ENCODE measurements at regions not wholly inside any gene's neighbourhood (a gene's known extent, or its start where the extent isn't known, plus 50 kb on each side); places are given as distances from the start of the nearest gene placed in this dataset.

DNA sequence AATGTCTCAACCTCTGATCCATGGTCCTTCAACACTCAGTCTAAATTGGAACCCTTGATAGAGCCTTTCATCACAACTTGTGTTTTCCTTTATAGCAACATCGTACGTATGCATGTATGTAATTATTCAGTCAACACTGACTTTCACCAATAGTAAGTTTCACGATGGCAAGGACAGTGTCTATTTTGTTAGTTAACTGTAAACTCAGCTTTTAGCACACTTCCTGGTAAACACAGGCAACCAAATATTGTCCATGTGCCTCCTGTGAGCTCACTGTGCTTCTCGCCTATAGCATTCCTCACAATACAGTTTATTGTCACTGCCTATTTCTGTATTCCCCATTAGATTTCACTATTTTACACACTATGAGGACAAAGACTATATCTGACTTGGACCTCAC is 323.1 kb downstream of the DEPDC1B start:
- Histone ChIP-seq H2BK120ac (ENCODE audit: low read depth, low read length, poor library complexity, severe bottlenecking) (no peak overlapping the region), H3K79me2 (ENCODE audit: insufficient read depth, low read length) (no peaks in the 10 kb centered on the region), H3K9me3 (ENCODE audit: control insufficient read depth, low read depth, low read length) (no peaks in the 10 kb centered on the region), H3K27me3 (ENCODE audit: insufficient read depth, low read length) (no peaks in the 10 kb centered on the region), H4K20me1 (ENCODE audit: control insufficient read depth, insufficient read depth, insufficient read length) (no peaks in the 10 kb centered on the region), H3K23me2 (ENCODE audit: insufficient read length, low read depth, low read length, poor library complexity, severe bottlenecking) (no peaks in the 10 kb centered on the region), H4K5ac (ENCODE audit: insufficient read length, low read depth, low read length) (no peak overlapping the region), H2AK5ac (ENCODE audit: insufficient read length, low read length) (no peak overlapping the region), H3K14ac (ENCODE audit: insufficient read depth, low read length) (no peak overlapping the region), H3K56ac (ENCODE audit: insufficient read length, low read depth, low read length) (no peak overlapping the region), H2BK12ac (ENCODE audit: insufficient read length, low read depth, low read length) (no peak overlapping the region), H2BK5ac (ENCODE audit: insufficient read length, low read length) (no peak overlapping the region), H3K4me1 (ENCODE audit: insufficient read depth, low read length) (no peaks in the 10 kb centered on the region), H3K9ac (ENCODE audit: extremely low read depth, insufficient read length, low read length) (no peak overlapping the region), H4K8ac (replicated peaks; ENCODE audit: insufficient read length, low read depth, low read length) (no peak overlapping the region), H3T11ph (ENCODE audit: low read length) (no peak overlapping the region), H3K79me1 (ENCODE audit: insufficient read depth, low read depth, low read length, poor library complexity, severe bottlenecking) (no peaks in the 10 kb centered on the region), H3K4me2 (ENCODE audit: insufficient read depth, insufficient read length, low read length) (no peak overlapping the region), H3K23ac (ENCODE audit: insufficient read length, low read depth, low read length) (no peak overlapping the region), H2BK20ac (ENCODE audit: low read depth, low read length, poor library complexity, severe bottlenecking) (no peak overlapping the region), H3K27ac (ENCODE audit: insufficient read length, low read depth, low read length) (no peak overlapping the region), H3K4ac (ENCODE audit: low read depth, low read length) (no peak overlapping the region), H4K91ac (ENCODE audit: insufficient read length, low read depth, low read length) (no peak overlapping the region), H2BK15ac (ENCODE audit: low read depth, low read length) (no peak overlapping the region), H2AFZ (ENCODE audit: low read length) (no peak overlapping the region), H3K18ac (ENCODE audit: insufficient read length, low read depth, low read length) (no peak overlapping the region)
- Mint-ChIP-seq H3K4me3 (no peak overlapping the region), H3K9me3 (no peaks in the 10 kb centered on the region), H3K36me3 (ENCODE audit: insufficient read depth in 1 of 3, low read depth in 3 of 3) (no peaks in the 10 kb centered on the region), H3K4me1 (no peaks in the 10 kb centered on the region), H3K27ac (no peak overlapping the region), H3K27me3 (ENCODE audit: low read depth) (no peaks in the 10 kb centered on the region)
- TF ChIP-seq, protein P1, sequence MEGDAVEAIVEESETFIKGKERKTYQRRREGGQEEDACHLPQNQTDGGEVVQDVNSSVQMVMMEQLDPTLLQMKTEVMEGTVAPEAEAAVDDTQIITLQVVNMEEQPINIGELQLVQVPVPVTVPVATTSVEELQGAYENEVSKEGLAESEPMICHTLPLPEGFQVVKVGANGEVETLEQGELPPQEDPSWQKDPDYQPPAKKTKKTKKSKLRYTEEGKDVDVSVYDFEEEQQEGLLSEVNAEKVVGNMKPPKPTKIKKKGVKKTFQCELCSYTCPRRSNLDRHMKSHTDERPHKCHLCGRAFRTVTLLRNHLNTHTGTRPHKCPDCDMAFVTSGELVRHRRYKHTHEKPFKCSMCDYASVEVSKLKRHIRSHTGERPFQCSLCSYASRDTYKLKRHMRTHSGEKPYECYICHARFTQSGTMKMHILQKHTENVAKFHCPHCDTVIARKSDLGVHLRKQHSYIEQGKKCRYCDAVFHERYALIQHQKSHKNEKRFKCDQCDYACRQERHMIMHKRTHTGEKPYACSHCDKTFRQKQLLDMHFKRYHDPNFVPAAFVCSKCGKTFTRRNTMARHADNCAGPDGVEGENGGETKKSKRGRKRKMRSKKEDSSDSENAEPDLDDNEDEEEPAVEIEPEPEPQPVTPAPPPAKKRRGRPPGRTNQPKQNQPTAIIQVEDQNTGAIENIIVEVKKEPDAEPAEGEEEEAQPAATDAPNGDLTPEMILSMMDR (conservative IDR thresholded peaks at IDR 0.05) = no peak
- no CpG with 5 or more reads among the region's 4 CpGs for WGBS (ENCODE audit: extremely low coverage, insufficient read length, low lambda C conversion rate)
- no peak for DNase-seq

Measured in H9 (cell line).